ENCODE measurements at regions not wholly inside any gene's neighbourhood (a gene's known extent, or its start where the extent isn't known, plus 50 kb on each side); places are given as distances from the start of the nearest gene placed in this dataset.
"Not testable (repeated sequence)": the region's sequence is repeated elsewhere in the genome, so short reads cannot be mapped to it uniquely, and the experiment has no call there.

DNA sequence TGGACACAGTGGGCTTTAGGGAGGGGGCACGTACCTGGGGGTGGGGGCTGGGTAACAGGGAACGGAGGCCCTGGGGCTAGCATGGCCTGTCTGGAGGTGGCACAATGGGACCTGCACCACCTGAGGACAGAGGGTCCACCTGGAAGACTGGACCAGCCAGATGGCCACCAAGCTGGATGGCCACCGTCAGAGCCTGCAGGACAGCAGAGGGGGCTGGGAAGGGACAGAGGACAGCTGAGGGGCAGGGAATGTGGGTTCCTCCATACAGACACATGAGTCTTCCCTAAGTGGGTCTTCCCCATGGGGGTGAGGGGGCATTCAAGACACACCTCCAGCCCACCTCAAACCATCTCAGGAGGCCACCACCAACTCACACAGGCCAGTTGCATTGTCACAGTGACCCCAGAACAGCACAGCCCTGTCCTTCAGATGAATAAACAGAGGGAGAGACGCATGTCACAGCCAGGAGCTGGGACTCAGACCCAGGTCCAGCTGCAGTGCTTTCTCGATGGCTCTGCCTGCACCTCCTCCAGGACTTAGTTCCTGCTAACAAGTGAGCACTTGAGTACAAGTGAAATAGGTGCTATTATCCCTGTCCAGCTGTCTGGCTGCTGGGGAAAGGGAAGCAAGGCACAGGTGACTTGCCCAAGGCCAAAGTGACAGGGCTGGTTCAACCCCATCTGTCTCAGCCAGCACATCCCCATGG is 52.4 kb upstream of the CSPG4 start:
- H3K4me1 ChIP-seq (ENCODE audit: control insufficient read depth, extremely low read depth, insufficient read depth, low read length); intact Hi-C loops (cut with micrococcal nuclease); H3K27ac ChIP-seq (ENCODE audit: insufficient read depth, low read depth, low read length); POLR2A ChIA-PET; H3K27me3 ChIP-seq (ENCODE audit: control insufficient read depth in 2 of 2, insufficient read depth in 2 of 2, low read length in 2 of 2); H3K4me3 ChIP-seq (replicated peaks in 1 of 3; ENCODE audit: insufficient read depth in 1 of 3, low read depth in 1 of 3, low read length in 3 of 3); H2AFZ ChIP-seq (ENCODE audit: low read depth, low read length); H3K36me3 ChIP-seq (ENCODE audit: control insufficient read depth in 2 of 2, extremely low read depth in 1 of 2, insufficient read depth in 2 of 2, low read length in 2 of 2); BruUV-seq (replicated peaks); DNase-seq (ENCODE audit: low read depth, low spot score); FAIRE-seq; H3K9me1 ChIP-seq (replicated peaks; ENCODE audit: control insufficient read depth, extremely low read depth, insufficient read depth, low read length); H3K4me2 ChIP-seq (ENCODE audit: insufficient read depth, low read length); H3K9ac ChIP-seq (replicated peaks; ENCODE audit: extremely low read depth, insufficient read depth, low read length); CTCF ChIA-PET; H3K79me2 ChIP-seq (ENCODE audit: control insufficient read depth, insufficient read depth, low read length); H4K20me1 ChIP-seq (replicated peaks; ENCODE audit: control insufficient read depth, extremely low read depth, insufficient read depth, low read length); dilution Hi-C loops (cut with MboI; ENCODE audit: extremely low pct_ligation_motif_present, low sequenced_read_pairs); H3K9me3 ChIP-seq (replicated peaks; ENCODE audit: control insufficient read depth, insufficient read depth, low read length): not testable (repeated sequence)

DNA sequence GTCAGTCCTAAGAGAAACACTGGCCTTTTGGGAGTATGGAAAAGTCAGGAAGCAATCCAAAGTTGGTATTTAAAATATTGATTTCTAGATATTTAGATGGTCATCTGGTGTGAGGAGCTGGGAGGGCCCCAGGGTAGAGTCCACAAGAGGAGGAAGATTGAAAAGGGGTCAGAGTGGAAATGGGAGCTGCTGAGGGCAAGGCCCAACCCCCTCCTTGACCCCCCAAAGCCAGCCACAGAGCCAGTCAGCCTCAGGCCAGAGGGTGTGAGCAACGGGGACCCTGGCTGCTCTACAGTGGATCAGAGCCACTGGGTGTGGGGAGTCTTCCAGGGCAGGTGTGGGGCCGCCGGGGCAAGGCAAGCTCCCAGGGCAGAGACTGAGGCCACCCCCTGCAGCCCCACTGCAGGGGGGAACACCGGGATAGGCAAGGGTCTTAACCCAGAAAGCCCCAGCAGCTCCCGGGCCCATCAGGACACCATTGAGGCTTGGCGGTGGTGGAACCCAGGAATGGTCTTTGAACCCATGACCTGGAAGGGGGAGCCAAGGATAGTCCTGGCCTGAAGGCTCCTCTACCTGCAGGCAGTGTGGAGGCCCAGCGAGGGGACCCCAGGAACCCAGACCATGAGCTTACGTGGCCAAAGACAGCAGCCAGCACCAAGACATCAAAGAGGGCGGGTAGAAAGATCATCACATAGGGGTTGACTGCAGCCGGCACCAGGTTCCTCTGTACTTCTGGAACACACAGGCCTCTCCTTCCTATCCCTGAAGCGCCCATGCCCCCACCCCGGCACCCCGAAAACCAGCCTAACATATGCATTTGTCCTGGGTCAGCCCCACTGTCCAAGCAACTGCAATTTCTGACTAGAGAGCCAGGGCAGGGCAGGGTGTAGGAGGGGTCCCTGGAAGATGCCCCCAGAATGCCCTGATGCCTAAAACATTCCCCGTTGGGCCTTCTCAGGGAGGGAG is 51.3 kb upstream of the CSPG4 start:
- H3K79me2 ChIP-seq (ENCODE audit: control insufficient read depth, insufficient read depth, low read length); intact Hi-C loops (cut with micrococcal nuclease); POLR2A ChIA-PET; BruUV-seq (replicated peaks); H3K27me3 ChIP-seq (ENCODE audit: control insufficient read depth in 2 of 2, insufficient read depth in 2 of 2, low read length in 2 of 2); CTCF ChIA-PET; H3K4me1 ChIP-seq (ENCODE audit: control insufficient read depth, extremely low read depth, insufficient read depth, low read length); FAIRE-seq; H3K9ac ChIP-seq (replicated peaks; ENCODE audit: extremely low read depth, insufficient read depth, low read length); H2AFZ ChIP-seq (ENCODE audit: low read depth, low read length); H3K27ac ChIP-seq (ENCODE audit: insufficient read depth, low read depth, low read length); H3K9me1 ChIP-seq (replicated peaks; ENCODE audit: control insufficient read depth, extremely low read depth, insufficient read depth, low read length); H3K9me3 ChIP-seq (replicated peaks; ENCODE audit: control insufficient read depth, insufficient read depth, low read length); H3K4me3 ChIP-seq (replicated peaks in 1 of 3; ENCODE audit: insufficient read depth in 1 of 3, low read depth in 1 of 3, low read length in 3 of 3); H4K20me1 ChIP-seq (replicated peaks; ENCODE audit: control insufficient read depth, extremely low read depth, insufficient read depth, low read length); DNase-seq (ENCODE audit: low read depth, low spot score); H3K36me3 ChIP-seq (ENCODE audit: control insufficient read depth in 2 of 2, extremely low read depth in 1 of 2, insufficient read depth in 2 of 2, low read length in 2 of 2); H3K4me2 ChIP-seq (ENCODE audit: insufficient read depth, low read length); dilution Hi-C loops (cut with MboI; ENCODE audit: extremely low pct_ligation_motif_present, low sequenced_read_pairs): not testable (repeated sequence)

All from endothelial cell of umbilical vein (primary cell).